AG09309 (cell line): ENCODE measurements at regions not wholly inside any gene's neighbourhood (a gene's known extent, or its start where the extent isn't known, plus 50 kb on each side); places are given as distances from the start of the nearest gene placed in this dataset.

Source experiments
- DNase-seq: peaks from one replicate; pipeline ENCODE4 v3.0.0-alpha.2; 2010; ENCODE audit warnings: low read depth
- H3K4me3 ChIP-seq: 2 replicates; pipeline ENCODE4 v1.5.1; 2011; ENCODE audit warnings: mild to moderate bottlenecking, low read depth, low read length, moderate library complexity; ENCODE audit not compliant: control insufficient read depth
- CTCF ChIP-seq: IDR thresholded peaks from 2 replicates; pipeline ENCODE4 v1.5.1; 2011; ENCODE audit warnings: mild to moderate bottlenecking, low read depth, low read length, inconsistent platforms; ENCODE audit not compliant: insufficient read depth, control insufficient read depth; ENCODE audit errors: missing control alignments

DNA sequence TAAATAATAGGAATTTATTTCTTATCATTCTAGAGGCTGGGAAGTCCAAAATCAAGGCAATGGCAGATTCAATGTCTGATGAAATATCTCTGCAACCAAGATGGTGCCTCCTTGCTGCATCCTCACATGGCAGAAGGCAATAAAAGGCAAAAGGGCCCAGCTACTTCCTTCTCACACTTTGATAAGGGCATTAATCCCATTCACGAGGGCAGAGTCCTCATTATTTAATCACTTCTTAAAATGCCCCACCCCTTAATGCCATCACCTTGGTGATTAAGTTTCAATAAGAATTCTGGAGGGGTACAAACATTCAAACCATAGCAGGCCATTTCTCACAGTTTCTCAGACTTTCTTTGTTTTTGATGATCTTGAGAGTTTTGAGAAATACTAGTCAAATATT, 145.8 kb upstream of the TSHZ2 start:
- DNase-seq: no peak
- no peak for TF ChIP-seq CTCF
- no peak overlapping the region for H3K4me3 ChIP-seq

DNA sequence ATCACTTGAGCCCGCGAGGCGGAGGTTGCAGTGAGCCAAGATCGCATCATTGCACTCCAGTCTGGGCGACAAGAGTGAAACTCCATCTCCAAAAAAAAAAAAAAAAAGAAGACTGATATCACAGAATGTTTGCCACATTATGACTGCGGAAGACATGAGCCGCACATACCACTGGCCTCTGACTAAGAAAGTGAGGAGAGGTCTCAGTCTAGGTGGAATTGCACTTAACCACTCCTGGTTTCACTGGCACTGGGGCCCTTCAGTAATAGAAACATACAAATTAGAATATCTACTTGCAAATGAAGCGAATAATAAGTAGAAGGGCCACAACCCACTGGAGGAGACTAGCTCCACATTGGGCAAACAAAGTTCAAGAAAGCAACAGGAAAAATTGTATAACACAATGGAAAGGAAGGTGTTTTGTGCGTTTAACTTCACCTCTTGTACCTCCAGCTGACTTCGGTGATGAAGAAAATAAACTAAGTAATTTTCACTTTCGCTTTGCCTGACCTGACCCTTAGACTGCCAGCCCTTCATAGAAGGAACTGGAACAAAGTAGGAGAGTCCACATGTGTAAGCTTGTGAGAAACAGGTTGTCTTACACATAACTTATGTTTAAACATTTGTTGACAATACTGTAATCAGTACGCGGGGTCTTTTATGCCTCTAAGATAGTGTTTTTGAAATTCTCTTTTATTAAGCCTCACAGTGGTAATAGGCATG, 147.5 kb upstream of the TSHZ2 start:
- H3K4me3 ChIP-seq: no peak overlapping the region
- no peak for DNase-seq
- TF ChIP-seq CTCF: no peak

DNA sequence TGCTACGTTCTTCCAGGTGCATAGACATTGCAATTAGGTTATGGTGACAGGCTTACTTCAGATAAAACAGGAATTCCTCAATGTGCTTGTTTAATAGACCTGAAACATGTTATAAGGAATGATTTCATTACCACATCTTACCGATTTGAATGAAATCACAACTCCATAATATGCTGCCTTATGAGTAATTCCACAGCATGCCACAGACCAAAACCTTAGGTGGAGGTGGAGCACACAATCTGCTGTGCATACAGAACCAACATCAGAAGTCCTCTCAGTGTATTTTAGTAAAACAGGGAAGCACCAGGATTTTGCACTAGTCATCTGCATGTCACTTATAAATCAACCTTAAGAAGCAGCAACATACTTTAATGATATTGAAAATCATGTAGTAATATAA, 148.9 kb upstream of the TSHZ2 start:
- DNase-seq: no peak
- H3K4me3 ChIP-seq: no peak overlapping the region
- no peak for TF ChIP-seq CTCF

DNA sequence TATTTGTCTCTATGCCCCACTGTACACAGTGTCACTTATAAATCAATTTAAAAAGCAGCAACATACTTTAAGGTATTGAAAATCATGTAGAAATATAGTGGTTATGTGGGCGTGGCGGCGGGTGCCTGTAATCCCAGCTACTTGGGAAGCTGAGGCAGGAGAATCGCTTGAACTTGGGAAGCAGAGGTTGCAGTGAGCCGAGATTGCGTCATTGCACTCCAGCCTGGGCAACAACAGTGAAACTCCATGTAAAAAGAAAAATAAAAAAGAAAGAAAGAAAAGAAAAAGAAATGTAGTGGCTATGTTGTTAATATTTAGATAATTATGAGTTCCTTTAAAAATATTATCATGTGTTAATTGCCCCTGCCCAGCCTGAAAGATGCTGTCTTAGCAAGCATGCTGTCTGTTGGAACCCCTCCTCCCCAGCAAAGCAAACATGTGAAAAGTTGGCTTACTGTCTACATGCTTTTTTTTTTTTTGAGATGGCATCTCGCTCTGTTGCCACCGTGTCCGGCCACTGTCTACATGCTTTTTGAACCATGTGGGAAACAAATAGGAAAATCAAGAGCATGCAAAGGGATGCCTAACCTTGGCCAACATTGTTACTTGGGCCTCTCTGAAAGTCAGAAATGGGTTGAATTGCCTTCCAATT, 151.4 kb upstream of the TSHZ2 start:
- TF ChIP-seq CTCF: no peak
- no peak for DNase-seq
- H3K4me3 ChIP-seq: no peak overlapping the region

DNA sequence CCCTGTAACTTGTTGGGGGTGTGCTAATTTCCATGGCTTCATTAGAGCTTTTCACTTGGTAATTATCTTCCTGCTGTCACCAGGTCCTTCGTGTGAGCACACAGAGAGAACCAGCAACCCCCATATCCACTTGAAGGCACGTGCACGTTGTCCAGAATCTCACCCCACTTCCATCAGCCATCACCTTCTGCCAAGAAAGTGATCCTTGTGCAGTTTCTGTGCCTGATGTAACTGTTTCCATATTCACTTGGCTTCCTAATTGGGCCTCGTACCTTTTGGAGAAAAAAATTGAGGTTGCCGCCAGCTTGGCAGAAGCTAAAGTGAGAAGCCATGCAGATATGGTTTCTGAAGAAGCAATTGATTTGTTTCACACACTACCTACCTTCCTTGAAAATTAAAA, 153.7 kb upstream of the TSHZ2 start:
- no peak overlapping the region for H3K4me3 ChIP-seq
- no peak for DNase-seq
- no peak for TF ChIP-seq CTCF

GRCh38 chr20:52817981-52818380, 154.2 kb upstream of the TSHZ2 start:
- TF ChIP-seq CTCF: no peak
- DNase-seq: no peak
- no peak overlapping the region for H3K4me3 ChIP-seq
